ENCODE measurements at regions not wholly inside any gene's neighbourhood (a gene's known extent, or its start where the extent isn't known, plus 50 kb on each side); places are given as distances from the start of the nearest gene placed in this dataset.

- no peaks in the 10 kb centered on the region for H3K27me3 ChIP-seq (ENCODE audit: control insufficient read depth, insufficient read depth, low read length)
- no peak overlapping the region for H3K4me3 ChIP-seq (ENCODE audit: low read depth, low read length)
- WGBS (ENCODE audit: insufficient coverage), result no CpG with 5 or more reads among the region's 2 CpGs
- no peaks in the 10 kb centered on the region for H3K4me1 ChIP-seq (ENCODE audit: control insufficient read depth, insufficient read depth, low read length)
- no peaks in the 10 kb centered on the region for H3K36me3 ChIP-seq (ENCODE audit: control insufficient read depth, insufficient read depth, low read length)
- no peak overlapping the region for H3K27ac ChIP-seq (ENCODE audit: low read depth, low read length)
- no peaks in the 10 kb centered on the region for H3K9me3 ChIP-seq (ENCODE audit: control insufficient read depth, insufficient read depth, low read length)
- peak in 1 of 6 donors; percentile 35 for DNase-seq (ENCODE audit: low read depth in 4 of 6, low spot score in 6 of 6)
Observed at GRCh38 chr5:159559337-159559736, 229.1 kb upstream of the IL12B start.

DNA sequence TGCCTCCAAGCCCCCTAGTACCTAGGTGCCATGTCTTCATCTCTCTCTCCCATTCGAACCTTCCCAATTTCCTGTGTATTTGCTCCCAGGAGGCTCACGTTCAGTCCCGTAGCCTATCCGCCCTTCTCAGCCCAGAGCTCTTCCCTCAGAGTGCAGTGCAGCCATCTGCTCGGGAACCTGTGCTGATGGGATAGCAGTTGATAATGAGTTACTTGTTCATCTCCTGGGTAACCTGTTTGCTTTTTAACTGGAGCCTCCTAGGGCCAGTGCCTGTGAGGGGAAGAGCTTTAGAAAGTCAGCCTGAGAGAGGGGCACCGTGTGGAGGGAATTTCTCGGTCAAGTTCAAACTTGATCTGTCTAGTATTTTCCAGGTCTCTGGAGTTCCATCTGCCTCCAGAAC, 229.8 kb upstream of the IL12B start:
- WGBS (ENCODE audit: insufficient coverage), result 60% methylated on average over 6 of the region's 7 CpGs
- Histone ChIP-seq H3K9me3 (ENCODE audit: control insufficient read depth, insufficient read depth, low read length) (no peaks in the 10 kb centered on the region), H3K27ac (ENCODE audit: low read depth, low read length) (no peak overlapping the region), H3K4me1 (ENCODE audit: control insufficient read depth, insufficient read depth, low read length) (no peaks in the 10 kb centered on the region), H3K4me3 (ENCODE audit: low read depth, low read length) (no peak overlapping the region), H3K36me3 (ENCODE audit: control insufficient read depth, insufficient read depth, low read length) (no peaks in the 10 kb centered on the region), H3K27me3 (ENCODE audit: control insufficient read depth, insufficient read depth, low read length) (no peaks in the 10 kb centered on the region)
- DNase-seq (ENCODE audit: low read depth in 4 of 6, low spot score in 6 of 6), result no peak

DNA sequence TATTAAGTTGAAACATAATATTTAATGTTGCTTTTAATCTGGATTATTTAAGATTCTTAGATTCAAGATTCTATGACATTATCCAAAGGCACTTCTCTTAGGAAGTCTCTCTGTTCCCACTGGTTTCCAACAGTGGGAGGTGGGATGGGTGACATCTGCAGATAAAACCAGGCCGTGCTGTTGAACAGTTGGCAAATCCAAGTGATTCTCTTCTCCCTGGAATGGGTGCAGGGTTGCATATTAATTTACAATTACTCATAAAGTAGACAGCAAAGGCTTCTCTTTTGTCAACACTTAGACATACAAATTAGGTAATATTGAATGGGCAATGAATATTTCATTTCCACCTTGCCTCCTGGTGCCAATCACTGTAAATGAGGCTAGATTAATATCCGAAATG, 233.7 kb upstream of the IL12B start:
- H3K27me3 ChIP-seq (ENCODE audit: control insufficient read depth, insufficient read depth, low read length), result no peaks in the 10 kb centered on the region
- H3K4me3 ChIP-seq (ENCODE audit: low read depth, low read length), result no peak overlapping the region
- H3K9me3 ChIP-seq (ENCODE audit: control insufficient read depth, insufficient read depth, low read length), result no peaks in the 10 kb centered on the region
- DNase-seq (ENCODE audit: low read depth in 4 of 6, low spot score in 6 of 6), result peak in 1 of 6 donors; percentile 26
- 100% methylated on average over 1 of the region's 2 CpGs for WGBS (ENCODE audit: insufficient coverage)
- no peak overlapping the region for H3K27ac ChIP-seq (ENCODE audit: low read depth, low read length)
- no peaks in the 10 kb centered on the region for H3K4me1 ChIP-seq (ENCODE audit: control insufficient read depth, insufficient read depth, low read length)
- no peaks in the 10 kb centered on the region for H3K36me3 ChIP-seq (ENCODE audit: control insufficient read depth, insufficient read depth, low read length)

GRCh38 chr5:159566832-159567231, 236.5 kb upstream of the IL12B start:
- no CpG with 5 or more reads among the region's 2 CpGs for WGBS (ENCODE audit: insufficient coverage)
- Histone ChIP-seq H3K9me3 (ENCODE audit: control insufficient read depth, insufficient read depth, low read length) (no peaks in the 10 kb centered on the region), H3K4me1 (ENCODE audit: control insufficient read depth, insufficient read depth, low read length) (no peaks in the 10 kb centered on the region), H3K4me3 (ENCODE audit: low read depth, low read length) (no peak overlapping the region), H3K36me3 (ENCODE audit: control insufficient read depth, insufficient read depth, low read length) (no peaks in the 10 kb centered on the region), H3K27ac (ENCODE audit: low read depth, low read length) (no peak overlapping the region), H3K27me3 (ENCODE audit: control insufficient read depth, insufficient read depth, low read length) (no peaks in the 10 kb centered on the region)
- peak in 2 of 6 donors; percentile 28 to 95 for DNase-seq (ENCODE audit: low read depth in 4 of 6, low spot score in 6 of 6)

DNA sequence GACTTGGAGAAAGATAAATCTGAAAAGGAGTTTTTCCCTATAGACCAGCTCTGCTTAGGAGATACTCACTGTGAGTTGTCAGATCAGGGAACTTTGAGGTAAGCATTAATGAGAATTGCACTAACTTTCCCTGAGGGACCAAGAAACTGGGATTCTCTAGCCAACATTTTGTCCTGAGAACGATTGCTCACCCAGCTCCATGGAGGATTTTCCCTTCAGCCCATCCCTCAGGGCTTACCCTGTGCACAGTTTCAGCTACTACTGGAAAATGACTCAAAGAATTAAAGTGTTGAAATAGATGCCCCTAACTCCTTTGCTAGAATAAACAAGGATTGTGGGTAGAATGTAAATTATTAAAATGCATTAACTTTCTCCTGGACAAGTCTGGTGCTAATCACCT, 237.2 kb upstream of the IL12B start:
- H3K27me3 ChIP-seq (ENCODE audit: control insufficient read depth, insufficient read depth, low read length), result no peaks in the 10 kb centered on the region
- WGBS (ENCODE audit: insufficient coverage), result no CpG with 5 or more reads among the region's 1 CpG
- no peaks in the 10 kb centered on the region for H3K4me1 ChIP-seq (ENCODE audit: control insufficient read depth, insufficient read depth, low read length)
- H3K27ac ChIP-seq (ENCODE audit: low read depth, low read length), result no peak overlapping the region
- DNase-seq (ENCODE audit: low read depth in 4 of 6, low spot score in 6 of 6), result no peak
- no peaks in the 10 kb centered on the region for H3K9me3 ChIP-seq (ENCODE audit: control insufficient read depth, insufficient read depth, low read length)
- H3K36me3 ChIP-seq (ENCODE audit: control insufficient read depth, insufficient read depth, low read length), result no peaks in the 10 kb centered on the region
- H3K4me3 ChIP-seq (ENCODE audit: low read depth, low read length), result no peak overlapping the region

GRCh38 chr5:159571501-159572244, 241.4 kb upstream of the IL12B start:
- Histone ChIP-seq H3K9me3 (ENCODE audit: control insufficient read depth, insufficient read depth, low read length) (no peaks in the 10 kb centered on the region), H3K4me3 (ENCODE audit: low read depth, low read length) (no peak overlapping the region), H3K4me1 (ENCODE audit: control insufficient read depth, insufficient read depth, low read length) (no peaks in the 10 kb centered on the region), H3K27me3 (ENCODE audit: control insufficient read depth, insufficient read depth, low read length) (no peaks in the 10 kb centered on the region), H3K36me3 (ENCODE audit: control insufficient read depth, insufficient read depth, low read length) (no peaks in the 10 kb centered on the region), H3K27ac (ENCODE audit: low read depth, low read length) (no peak overlapping the region)
- DNase-seq (ENCODE audit: low read depth in 4 of 6, low spot score in 6 of 6), result no peak
- 83% methylated on average over 1 of the region's 1 CpG for WGBS (ENCODE audit: insufficient coverage)

DNA sequence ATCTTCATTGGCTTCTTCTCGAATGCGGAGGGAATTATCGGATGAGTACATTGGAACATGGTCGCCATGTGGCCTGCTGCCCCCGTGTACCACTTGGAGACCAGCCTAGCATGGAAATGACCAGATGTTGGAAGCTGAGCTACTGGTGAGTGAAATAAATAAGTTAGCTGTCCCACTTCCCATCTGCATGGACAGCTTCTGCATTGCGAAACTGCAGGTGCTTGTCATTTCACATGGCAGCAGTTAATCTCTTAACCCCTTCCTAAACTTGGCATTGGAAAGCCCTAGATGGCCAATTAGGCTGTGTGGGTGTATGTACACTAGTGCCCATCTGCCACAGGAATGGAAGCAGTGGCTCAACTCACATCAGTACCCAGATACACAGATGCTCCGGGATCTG, 246.6 kb upstream of the IL12B start:
- no peaks in the 10 kb centered on the region for H3K4me1 ChIP-seq (ENCODE audit: control insufficient read depth, insufficient read depth, low read length)
- H3K27me3 ChIP-seq (ENCODE audit: control insufficient read depth, insufficient read depth, low read length), result no peaks in the 10 kb centered on the region
- no peak overlapping the region for H3K27ac ChIP-seq (ENCODE audit: low read depth, low read length)
- no peaks in the 10 kb centered on the region for H3K9me3 ChIP-seq (ENCODE audit: control insufficient read depth, insufficient read depth, low read length)
- H3K4me3 ChIP-seq (ENCODE audit: low read depth, low read length), result no peak overlapping the region
- peak in 1 of 6 donors; percentile 21 for DNase-seq (ENCODE audit: low read depth in 4 of 6, low spot score in 6 of 6)
- WGBS (ENCODE audit: insufficient coverage), result 70% methylated on average over 5 of the region's 7 CpGs
- no peaks in the 10 kb centered on the region for H3K36me3 ChIP-seq (ENCODE audit: control insufficient read depth, insufficient read depth, low read length)

- no peak overlapping the region for H3K4me3 ChIP-seq (ENCODE audit: low read depth, low read length)
- H3K27me3 ChIP-seq (ENCODE audit: control insufficient read depth, insufficient read depth, low read length), result no peaks in the 10 kb centered on the region
- peak in 2 of 6 donors; percentile 47 to 50 for DNase-seq (ENCODE audit: low read depth in 4 of 6, low spot score in 6 of 6)
- WGBS (ENCODE audit: insufficient coverage), result 55% methylated on average over 2 of the region's 7 CpGs
- no peaks in the 10 kb centered on the region for H3K36me3 ChIP-seq (ENCODE audit: control insufficient read depth, insufficient read depth, low read length)
- no peaks in the 10 kb centered on the region for H3K9me3 ChIP-seq (ENCODE audit: control insufficient read depth, insufficient read depth, low read length)
- no peak overlapping the region for H3K27ac ChIP-seq (ENCODE audit: low read depth, low read length)
- H3K4me1 ChIP-seq (ENCODE audit: control insufficient read depth, insufficient read depth, low read length), result no peaks in the 10 kb centered on the region
Observed at GRCh38 chr5:159581502-159582249, 251.4 kb upstream of the IL12B start.

- H3K4me3 ChIP-seq (ENCODE audit: low read depth, low read length), result no peak overlapping the region
Observed at GRCh38 chr5:159582756-159583541, 252.7 kb upstream of the IL12B start.

More at GRCh38 chr5:159582756-159583541, 252.7 kb upstream of the IL12B start:
- DNase-seq (ENCODE audit: low read depth in 4 of 6, low spot score in 6 of 6), result peak in 1 of 6 donors; percentile 28
- Histone ChIP-seq H3K27ac (ENCODE audit: low read depth, low read length) (no peak overlapping the region), H3K4me1 (ENCODE audit: control insufficient read depth, insufficient read depth, low read length) (no peaks in the 10 kb centered on the region), H3K9me3 (ENCODE audit: control insufficient read depth, insufficient read depth, low read length) (no peaks in the 10 kb centered on the region), H3K36me3 (ENCODE audit: control insufficient read depth, insufficient read depth, low read length) (no peaks in the 10 kb centered on the region), H3K27me3 (ENCODE audit: control insufficient read depth, insufficient read depth, low read length) (no peaks in the 10 kb centered on the region)
- 100% methylated on average over 1 of the region's 1 CpG for WGBS (ENCODE audit: insufficient coverage)
